Neural cell (in vitro differentiated cells): ENCODE measurements at regions not wholly inside any gene's neighbourhood (a gene's known extent, or its start where the extent isn't known, plus 50 kb on each side); places are given as distances from the start of the nearest gene placed in this dataset.

Experiments
- H2AFZ ChIP-seq: fragments of 200-600, 300-800 bp; sonication (generic), shearing (Covaris generic); 2 replicates; pipeline ENCODE4 v1.6.0; 2014; ENCODE audit warnings: low read depth, mild to moderate bottlenecking, antibody characterized with exemption, low read length, moderate library complexity
- H3F3A ChIP-seq: fragments of 200-600 bp; shearing (Covaris generic); 2 replicates; pipeline ENCODE4 v1.6.1; 2016; ENCODE audit warnings: mild to moderate bottlenecking, moderate library complexity, mixed read lengths, antibody characterized with exemption, low read length; ENCODE audit not compliant: insufficient read depth, poor library complexity, severe bottlenecking
- H3K27ac ChIP-seq: fragments of 200-600, 300-800 bp; sonication (generic), shearing (Covaris generic); 2 replicates; pipeline ENCODE4 v1.5.1; 2014; ENCODE audit warnings: mild to moderate bottlenecking, low read length, moderate library complexity
- H3K27me3 ChIP-seq: fragments of 300-800, 200-600 bp; sonication (generic), shearing (Covaris generic); 2 replicates; pipeline ENCODE4 v1.6.0; 2014; ENCODE audit warnings: mild to moderate bottlenecking, low read depth, low read length, moderate library complexity; ENCODE audit not compliant: insufficient read depth
- H3K36me3 ChIP-seq: fragments of 300-800, 200-600 bp; sonication (generic), shearing (Covaris generic); 2 replicates; pipeline ENCODE4 v1.5.1; 2014; ENCODE audit warnings: mild to moderate bottlenecking, antibody characterized with exemption, low read length, moderate library complexity; ENCODE audit not compliant: insufficient read depth
- H3K4me2 ChIP-seq: fragments of 300-800, 200-600 bp; sonication (generic), shearing (Covaris generic); 2 replicates; pipeline ENCODE4 v1.6.0; 2014; ENCODE audit warnings: mild to moderate bottlenecking, low read length
- H3K4me3 ChIP-seq: fragments of 300-800, 200-600 bp; sonication (generic), shearing (Covaris generic); 2 replicates; pipeline ENCODE4 v1.5.1; 2014; ENCODE audit warnings: mild to moderate bottlenecking, low read length, moderate library complexity
- H3K79me2 ChIP-seq: fragments of 200-600 bp; shearing (Covaris generic); replicated peaks from 2 replicates; pipeline ENCODE4 v1.6.0; 2014; ENCODE audit warnings: mild to moderate bottlenecking, low read length, moderate library complexity; ENCODE audit not compliant: insufficient read depth
- H3K9ac ChIP-seq: fragments of 300-800, 200-600 bp; sonication (generic), shearing (Covaris generic); 2 replicates; pipeline ENCODE4 v1.6.1; 2016; ENCODE audit warnings: mild to moderate bottlenecking, low read length, mixed read lengths
- H3K9me2 ChIP-seq: fragments of 200-600 bp; shearing (Covaris generic); 2 replicates; pipeline ENCODE4 v1.6.1; 2016; ENCODE audit warnings: mild to moderate bottlenecking, low read length, mixed read lengths; ENCODE audit not compliant: insufficient read depth
- H3K9me3 ChIP-seq: fragments of 200-600, 300-800 bp; sonication (generic), shearing (Covaris generic); 2 replicates; pipeline ENCODE4 v1.6.1; 2016; ENCODE audit warnings: mild to moderate bottlenecking, mixed run types, low read length, moderate library complexity, mixed read lengths
- H4K20me1 ChIP-seq: fragments of 200-600 bp; shearing (Covaris generic); 2 replicates; pipeline ENCODE4 v1.6.1; 2016; ENCODE audit warnings: mild to moderate bottlenecking, mixed run types; ENCODE audit not compliant: insufficient read depth
- CTCF ChIP-seq: fragments of 450-650 bp; IDR thresholded peaks from 2 replicates; pipeline ENCODE4 v1.5.1; 2014; ENCODE audit warnings: antibody characterized with exemption, mild to moderate bottlenecking, moderate library complexity; ENCODE audit not compliant: poor library complexity, severe bottlenecking
- EP300 ChIP-seq: fragments of 450-650 bp; conservative IDR thresholded peaks from 2 replicates; pipeline ENCODE4 v1.6.1; 2014; ENCODE audit warnings: antibody characterized with exemption, mild to moderate bottlenecking, moderate library complexity; ENCODE audit not compliant: poor library complexity, severe bottlenecking
- EZH2 ChIP-seq: fragments of 200-600, 300-800 bp; shearing (Covaris generic), sonication (generic); IDR thresholded peaks from 2 replicates; pipeline ENCODE4 v1.6.1; 2014; ENCODE audit warnings: antibody characterized with exemption, low read length, borderline replicate concordance, mild to moderate bottlenecking; ENCODE audit not compliant: insufficient read depth, poor library complexity, severe bottlenecking
- MXI1 ChIP-seq: fragments of 450-650 bp; conservative IDR thresholded peaks from 2 replicates; pipeline ENCODE4 v1.6.1; 2014; ENCODE audit warnings: antibody characterized with exemption, mild to moderate bottlenecking; ENCODE audit not compliant: poor library complexity, severe bottlenecking
- POLR2AphosphoS5 ChIP-seq: IDR thresholded peaks from 2 replicates; pipeline ENCODE4 v1.6.1; 2012
- RAD21 ChIP-seq: fragments of 450-650 bp; conservative IDR thresholded peaks from 2 replicates; pipeline ENCODE4 v1.6.1; 2014; ENCODE audit warnings: antibody characterized with exemption, mild to moderate bottlenecking, moderate library complexity
- REST ChIP-seq: IDR thresholded peaks from 2 replicates; pipeline ENCODE4 v1.6.1; 2012; ENCODE audit warnings: borderline replicate concordance
- SMC3 ChIP-seq: fragments of 450-650 bp; conservative IDR thresholded peaks from 2 replicates; pipeline ENCODE4 v1.6.1; 2014; ENCODE audit warnings: antibody characterized with exemption, mild to moderate bottlenecking, moderate library complexity; ENCODE audit not compliant: poor library complexity
- TAF1 ChIP-seq: IDR thresholded peaks from 2 replicates; pipeline ENCODE4 v1.6.1; 2012; ENCODE audit warnings: low read depth

GRCh38 chr10:33758299-33758698, 423.8 kb upstream of the NRP1 start:
- H3K4me3 ChIP-seq = no peak overlapping the region
- H4K20me1 ChIP-seq = no peaks in the 10 kb centered on the region
- H3K9me3 ChIP-seq = no peaks in the 10 kb centered on the region
- H3K4me2 ChIP-seq = no peak overlapping the region
- H3K79me2 ChIP-seq = no peaks in the 10 kb centered on the region
- H3F3A ChIP-seq = no peaks in the 10 kb centered on the region
- H3K9ac ChIP-seq = no peak overlapping the region
- no peak overlapping the region for H3K27ac ChIP-seq
- no peak for TF ChIP-seq REST
- TF ChIP-seq MXI1 = no peak
- no peak for TF ChIP-seq EP300
- H3K9me2 ChIP-seq = no peaks in the 10 kb centered on the region
- H3K27me3 ChIP-seq = no peaks in the 10 kb centered on the region
- H2AFZ ChIP-seq = no peak overlapping the region
- no peaks in the 10 kb centered on the region for H3K36me3 ChIP-seq

- Histone ChIP-seq H3K9ac (no peak overlapping the region), H3K9me2 (no peaks in the 10 kb centered on the region), H3K4me2 (no peak overlapping the region), H3K36me3 (no peaks in the 10 kb centered on the region), H3F3A (no peaks in the 10 kb centered on the region), H3K9me3 (no peaks in the 10 kb centered on the region), H3K27me3 (no peaks in the 10 kb centered on the region), H3K27ac (no peak overlapping the region), H3K4me3 (no peak overlapping the region), H3K79me2 (no peaks in the 10 kb centered on the region), H2AFZ (no peak overlapping the region), H4K20me1 (no peaks in the 10 kb centered on the region)
- no peak for TF ChIP-seq EP300
- TF ChIP-seq TAF1 = no peak
- no peak for TF ChIP-seq EZH2
- TF ChIP-seq MXI1 = no peak
- TF ChIP-seq CTCF = no peak
- no peak for TF ChIP-seq REST
- TF ChIP-seq POLR2AphosphoS5 = no peak
- no peak for TF ChIP-seq SMC3
- TF ChIP-seq RAD21 = no peak
Observed at GRCh38 chr10:33754052-33754451, 419.6 kb upstream of the NRP1 start.
